EH (cell line): ENCODE measurements at regions not wholly inside any gene's neighbourhood (a gene's known extent, or its start where the extent isn't known, plus 50 kb on each side); places are given as distances from the start of the nearest gene placed in this dataset.
"Not testable (repeated sequence)": the region's sequence is repeated elsewhere in the genome, so short reads cannot be mapped to it uniquely, and the experiment has no call there.

Experiments
- DNase-seq: peaks from one replicate; pipeline ENCODE4 v3.0.0-alpha.2; 2015; ENCODE audit warnings: low read depth

DNA sequence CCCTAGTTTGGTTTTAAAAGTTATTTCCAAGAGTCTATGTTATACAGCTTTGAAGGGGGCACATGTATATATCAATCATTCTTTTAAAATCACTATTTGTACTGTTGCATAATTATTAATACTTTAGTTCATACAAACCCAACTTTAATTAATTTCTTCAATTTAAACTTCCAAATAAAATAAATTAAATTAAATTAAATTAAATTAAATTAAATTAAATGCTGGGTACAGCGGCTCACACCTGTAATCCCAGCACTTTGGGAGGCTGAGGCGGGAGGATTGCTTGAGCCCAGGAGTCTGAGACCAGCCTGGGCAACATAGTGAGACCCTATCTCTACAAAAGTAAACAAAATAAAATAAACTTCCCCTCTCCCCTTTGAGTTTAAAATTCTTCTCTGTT is 98.9 kb upstream of the MYO10 start:
- not testable (repeated sequence) for DNase-seq

DNA sequence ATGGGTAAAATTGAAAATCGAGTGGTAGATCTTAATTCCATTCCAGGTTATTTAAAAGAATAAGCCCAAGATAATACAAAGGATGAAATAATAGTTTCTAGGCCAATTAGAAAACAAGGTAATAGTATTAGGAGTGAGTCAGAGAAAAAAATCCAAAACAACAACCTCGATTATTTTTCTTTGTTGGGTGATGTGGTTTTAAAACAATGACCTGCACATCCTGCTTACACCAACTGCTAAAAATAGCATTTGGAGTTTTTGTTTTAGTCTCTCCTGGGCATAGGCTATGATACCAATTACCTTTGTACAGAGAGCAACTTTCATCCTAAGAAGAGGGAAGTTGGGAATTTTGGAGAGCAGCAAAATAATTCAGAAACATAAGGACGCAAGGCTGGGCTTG is 101.7 kb upstream of the MYO10 start:
- DNase-seq, result peak; percentile 56

DNA sequence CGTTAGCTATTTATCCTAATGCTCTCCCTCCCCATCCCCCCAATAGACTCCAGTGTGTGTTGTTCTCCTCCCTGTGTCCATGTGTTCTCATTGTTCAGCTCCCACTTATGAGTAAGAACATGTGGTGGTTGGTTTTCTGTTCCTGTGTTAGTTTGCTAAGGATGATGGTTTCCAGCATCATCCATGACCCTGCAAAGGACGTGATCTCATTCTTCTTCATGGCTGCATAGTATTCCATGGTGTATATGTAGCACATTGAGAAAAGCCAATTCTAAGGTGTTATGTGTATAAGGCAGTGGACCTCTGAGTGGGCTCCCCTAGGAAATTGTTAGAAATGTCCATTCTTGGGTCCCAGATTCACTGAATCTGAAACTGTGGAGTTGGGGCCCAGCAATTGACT is 103.1 kb upstream of the MYO10 start:
- DNase-seq, result no peak

DNA sequence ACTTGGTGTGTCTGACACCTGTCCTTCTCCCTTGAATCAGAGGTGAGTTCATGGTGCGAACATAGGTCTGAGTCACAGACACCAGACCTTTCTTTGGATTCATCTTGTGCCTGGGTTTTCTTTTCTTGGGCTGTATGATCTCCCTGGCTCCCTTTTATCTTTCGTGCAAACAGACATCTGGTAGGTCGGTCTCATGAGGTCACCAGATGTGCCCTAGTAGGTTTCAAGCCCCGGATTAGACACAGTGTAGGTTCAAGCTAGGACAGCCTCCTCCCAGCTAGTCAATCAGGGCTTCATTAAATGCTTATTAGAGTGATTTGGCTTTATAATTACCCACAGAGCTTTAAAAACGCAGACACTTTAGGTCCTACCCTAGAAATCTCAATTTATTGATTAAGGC is 106.0 kb upstream of the MYO10 start:
- DNase-seq, result no peak

DNA sequence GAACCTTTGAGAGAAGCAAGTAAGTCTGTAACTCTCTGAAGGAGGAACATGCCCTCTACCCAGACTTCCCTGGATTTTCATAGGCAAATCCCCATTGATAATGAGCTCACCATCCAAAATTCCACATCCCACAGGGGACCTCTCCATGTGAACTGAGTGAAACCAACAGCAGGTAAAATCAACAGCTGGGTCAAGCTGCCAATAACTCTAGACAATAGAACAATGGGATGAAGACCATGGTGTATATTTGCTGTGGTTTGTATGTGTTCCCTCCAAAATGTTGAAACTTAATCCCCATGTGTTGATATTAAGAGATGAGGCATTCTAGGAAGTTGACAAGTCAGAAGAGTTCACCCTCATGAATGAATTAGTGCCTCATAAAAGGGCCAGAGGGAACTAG is 110.2 kb upstream of the MYO10 start:
- DNase-seq, result peak; percentile 5

DNA sequence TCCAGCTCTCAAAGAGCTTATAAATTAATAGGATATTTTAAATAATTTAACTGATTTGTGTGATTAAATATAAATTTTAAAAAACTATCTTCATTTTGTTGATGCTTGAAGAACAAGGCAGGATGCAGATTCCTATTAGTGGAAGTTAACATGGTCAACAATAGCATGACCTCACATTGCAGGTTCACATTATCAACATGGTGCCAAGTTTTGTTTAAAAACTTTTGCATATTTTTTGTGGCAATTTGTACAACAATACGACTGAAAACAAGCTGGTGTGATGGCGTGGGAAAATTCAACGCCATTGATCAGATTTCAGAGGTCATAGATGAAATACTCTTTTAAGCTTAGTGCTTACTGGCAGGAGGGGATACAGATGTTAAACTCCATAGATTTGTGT is 114.1 kb upstream of the MYO10 start:
- no peak for DNase-seq

DNA sequence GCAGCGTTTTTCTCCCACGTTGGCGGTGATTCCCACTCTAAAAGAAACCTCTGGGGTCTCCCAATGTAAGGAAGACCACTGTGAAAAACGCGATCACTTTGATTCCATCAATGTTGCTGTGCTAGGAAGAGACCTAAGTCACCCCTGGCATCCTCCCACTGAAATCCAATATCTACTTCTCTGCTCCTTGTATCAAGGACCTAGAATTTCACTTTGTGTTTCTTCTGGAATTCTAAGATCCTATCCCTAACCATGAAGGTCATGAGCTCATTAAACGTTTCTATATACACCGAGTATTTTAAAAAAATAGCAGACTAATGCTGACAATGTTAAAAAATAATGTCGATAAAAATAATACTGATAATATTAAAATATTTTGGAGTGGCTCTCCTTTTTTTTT is 118.8 kb upstream of the MYO10 start:
- no peak for DNase-seq

DNA sequence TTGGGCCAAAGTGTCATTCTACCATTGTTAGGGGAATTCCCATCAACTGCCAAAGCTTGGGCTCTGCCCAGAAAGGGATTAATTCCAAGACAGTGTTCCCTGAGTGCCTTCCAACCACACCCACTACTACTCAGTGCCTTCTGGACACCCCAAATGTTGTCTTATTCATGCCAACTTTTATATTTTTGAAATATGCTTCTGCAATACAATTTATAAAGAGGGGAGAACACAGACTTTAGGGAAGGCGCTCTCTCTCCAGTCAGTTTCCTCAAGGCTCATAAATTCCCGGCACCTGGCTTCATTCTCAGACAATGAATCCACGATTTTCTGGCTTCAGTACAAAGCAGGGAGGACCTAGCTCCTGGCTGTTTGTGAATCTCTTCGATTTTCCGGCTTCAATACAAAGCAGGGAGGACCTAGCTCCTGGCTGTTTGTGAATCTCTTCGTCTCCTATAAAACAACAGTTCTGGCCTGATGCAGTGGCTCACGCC is 120.1 kb upstream of the MYO10 start:
- peak; percentile 25 for DNase-seq

DNA sequence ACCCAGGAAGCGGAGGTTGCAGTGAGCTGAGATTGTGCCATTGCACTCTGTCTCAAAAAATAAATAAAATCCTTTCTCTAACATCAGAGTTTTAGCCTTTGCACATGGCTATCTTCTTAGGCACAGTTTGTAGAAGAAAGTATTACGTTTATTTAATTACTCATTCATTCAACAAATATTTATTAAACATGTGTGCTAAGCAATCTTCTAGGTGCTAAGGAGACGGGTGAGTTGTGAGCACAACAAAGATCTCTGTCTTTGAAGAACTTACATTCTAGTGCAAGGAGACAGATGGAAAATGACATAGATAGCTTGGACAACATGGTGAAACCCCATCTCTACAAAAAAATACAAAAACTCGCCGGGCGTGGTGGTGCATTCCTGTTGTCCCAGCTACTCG is 122.3 kb upstream of the MYO10 start:
- peak; percentile 24 for DNase-seq

DNA sequence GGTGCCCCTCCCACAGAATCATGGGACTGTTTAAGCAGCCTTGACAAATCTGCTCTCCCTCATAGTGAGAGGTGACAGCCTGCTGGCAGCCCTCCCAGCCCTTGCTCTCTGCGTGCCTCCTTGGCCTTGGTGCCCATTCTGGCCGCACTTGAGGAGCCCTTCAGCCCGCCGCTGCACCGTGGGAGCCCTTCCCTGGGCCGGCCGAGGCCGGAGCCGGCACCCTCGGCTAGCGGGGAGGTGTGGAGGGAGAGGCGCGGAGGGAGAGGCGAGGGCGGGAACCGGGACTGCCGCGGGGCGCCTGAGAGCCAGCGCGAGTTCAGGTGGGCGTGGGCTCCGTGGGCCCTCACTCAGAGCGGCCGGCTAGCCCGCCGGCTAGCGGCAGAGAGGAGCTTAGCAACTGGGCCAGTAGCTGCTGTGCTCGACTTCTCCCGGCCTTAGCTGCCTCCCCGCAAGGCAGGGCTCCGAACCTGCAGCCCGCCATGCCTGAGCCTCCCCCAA is 125.9 kb upstream of the MYO10 start:
- no peak for DNase-seq

DNA sequence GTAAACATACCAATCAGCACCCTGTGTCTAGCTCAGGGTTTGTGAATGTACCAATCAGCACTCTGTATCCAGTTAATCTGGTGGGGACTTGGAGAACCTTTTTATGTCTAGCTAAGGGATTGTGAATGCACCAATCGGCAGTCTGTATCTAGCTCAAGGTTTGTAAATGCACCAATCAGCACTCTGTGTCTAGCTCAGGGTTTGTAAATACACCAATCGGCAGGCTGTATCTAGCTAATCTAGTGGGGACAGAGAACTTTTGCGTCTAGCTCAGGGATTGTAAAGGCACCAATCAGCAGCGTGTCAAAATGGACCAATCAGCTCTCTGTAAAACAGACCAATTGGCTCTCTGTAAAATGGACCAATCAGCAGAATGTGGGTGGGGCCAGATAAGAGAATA is 126.7 kb upstream of the MYO10 start:
- not testable (repeated sequence) for DNase-seq

DNA sequence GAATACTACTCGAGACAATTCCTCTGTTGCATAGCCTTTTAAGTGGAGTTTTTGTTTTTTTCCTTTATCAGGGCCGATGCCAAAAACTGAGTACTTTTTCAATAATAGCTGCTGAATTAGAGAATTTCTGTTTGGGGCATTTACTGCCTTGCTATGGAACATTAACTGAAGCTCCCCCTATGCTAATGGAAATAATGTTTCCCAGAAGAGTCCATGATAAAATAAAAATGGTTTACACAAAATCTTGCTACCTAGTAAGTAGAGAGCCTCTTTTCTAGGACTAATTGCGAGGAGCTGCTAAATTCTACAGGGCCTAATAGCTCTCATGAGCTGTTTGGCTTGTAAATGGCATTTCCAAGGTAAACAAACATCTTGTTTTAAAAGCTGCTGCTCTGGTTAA is 128.2 kb upstream of the MYO10 start:
- peak; percentile 22 for DNase-seq

DNA sequence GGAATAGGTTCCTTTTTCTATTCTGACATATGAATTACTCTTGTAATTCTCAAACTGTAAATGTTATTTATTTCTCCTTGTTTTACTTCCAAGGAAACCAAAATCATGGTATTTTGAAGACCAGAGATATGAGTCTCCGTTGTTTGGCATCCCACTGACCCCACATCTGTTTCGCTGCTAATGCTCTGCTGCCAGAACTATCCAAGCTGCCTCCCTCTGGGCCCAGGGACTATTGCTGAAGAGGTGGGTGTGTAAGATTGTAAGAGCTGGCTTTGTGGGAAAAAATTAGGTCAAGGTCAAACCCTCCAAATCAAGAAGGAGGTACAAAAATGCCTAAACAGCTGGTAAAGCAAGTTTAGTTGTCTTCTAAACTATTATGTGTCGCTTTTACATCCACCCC is 129.4 kb upstream of the MYO10 start:
- DNase-seq, result no peak

DNA sequence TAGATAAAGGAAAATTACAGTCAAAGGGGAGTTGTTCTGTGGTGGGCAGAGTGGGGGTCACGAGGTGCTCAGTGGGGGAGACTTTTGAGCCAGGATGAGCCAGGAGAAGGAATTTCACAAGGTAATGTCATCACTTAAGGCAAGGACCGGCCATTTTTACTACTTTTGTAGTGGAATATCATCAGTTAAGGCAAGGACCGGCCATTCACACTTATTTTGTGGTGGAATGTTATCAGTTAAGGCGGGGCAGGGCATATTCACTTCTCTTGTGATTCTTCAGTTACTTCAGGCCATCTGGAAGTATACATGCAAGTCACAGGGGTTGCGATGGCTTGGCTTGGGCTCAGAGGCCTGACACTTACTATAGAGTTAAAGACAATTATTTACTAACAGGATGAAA is 129.9 kb upstream of the MYO10 start:
- not testable (repeated sequence) for DNase-seq

DNA sequence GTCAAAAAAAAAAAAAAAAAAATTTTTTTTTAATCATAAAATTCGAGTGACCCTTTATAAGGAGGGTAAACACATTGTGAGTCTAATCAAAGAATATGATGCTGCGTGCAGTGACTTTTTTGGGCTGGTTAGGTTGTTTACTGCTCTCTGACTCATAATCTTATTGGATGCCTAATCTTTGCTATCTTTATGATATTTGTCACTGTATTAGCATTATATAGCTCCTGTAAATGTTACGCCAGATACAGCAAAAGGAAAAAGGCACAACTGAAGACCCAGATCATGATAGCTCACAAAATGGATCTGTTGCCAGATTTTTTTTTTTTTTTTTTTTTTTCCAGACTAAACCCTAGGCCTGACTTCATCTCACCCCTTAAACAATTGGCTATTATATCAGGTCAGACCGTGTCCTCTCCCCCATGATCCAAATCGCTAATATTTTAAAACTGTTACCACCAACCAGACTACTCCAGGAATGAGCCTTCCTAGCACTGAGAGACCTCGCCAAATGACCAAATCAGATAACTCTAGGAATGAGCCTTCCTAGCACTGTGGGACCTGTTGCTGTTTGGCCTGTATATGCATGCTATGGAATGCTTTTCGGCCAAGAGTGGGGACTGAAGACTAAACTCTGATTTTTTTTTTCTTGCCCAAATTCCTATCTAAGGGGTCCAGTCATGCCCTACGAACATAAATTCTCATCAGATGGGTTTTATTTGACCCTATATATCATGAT is 131.7 kb upstream of the MYO10 start:
- DNase-seq, result no peak

DNA sequence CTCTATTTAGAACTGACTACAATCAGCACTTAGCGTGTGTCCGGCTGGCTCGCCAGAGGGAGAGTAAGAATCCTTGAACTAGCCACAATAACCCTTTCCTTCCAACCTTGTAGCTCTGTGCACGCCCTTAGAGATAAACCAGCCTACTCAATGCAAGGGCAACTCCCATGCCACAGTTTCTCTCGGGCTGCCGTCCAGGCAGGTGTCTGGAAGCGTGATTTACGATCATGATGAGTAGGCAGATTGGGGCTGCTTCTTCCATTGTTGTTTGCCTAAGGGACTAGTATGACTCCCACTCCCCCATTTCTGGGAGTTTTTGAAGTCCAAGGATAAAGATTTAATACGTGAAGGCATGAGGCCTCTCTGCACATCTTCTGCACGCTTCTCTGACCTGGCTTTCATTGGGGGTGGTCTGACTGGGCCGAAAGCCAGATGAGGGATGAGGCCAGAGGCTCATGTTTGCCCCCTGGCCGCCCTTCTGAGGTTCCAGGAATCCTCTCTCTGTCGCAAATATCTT is 134.0 kb upstream of the MYO10 start:
- no peak for DNase-seq

DNA sequence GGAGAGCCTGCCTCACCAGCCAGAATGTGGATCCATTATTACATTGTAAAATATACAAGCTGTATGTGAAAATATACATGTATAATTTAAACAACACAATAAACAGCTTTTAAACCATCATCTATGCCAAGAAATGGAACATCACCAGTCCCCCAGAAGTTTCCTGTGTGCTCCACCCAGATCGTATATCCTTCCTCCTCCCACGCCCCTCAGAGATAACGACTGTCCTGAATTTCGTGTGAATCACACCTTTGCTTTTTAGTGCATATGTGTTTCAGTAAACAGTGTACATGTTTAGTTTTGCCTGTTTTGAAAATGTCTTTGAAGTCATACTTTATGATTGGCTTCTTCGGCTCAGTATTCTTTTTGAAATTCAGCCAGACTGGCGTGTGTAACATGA is 134.6 kb upstream of the MYO10 start:
- no peak for DNase-seq

DNA sequence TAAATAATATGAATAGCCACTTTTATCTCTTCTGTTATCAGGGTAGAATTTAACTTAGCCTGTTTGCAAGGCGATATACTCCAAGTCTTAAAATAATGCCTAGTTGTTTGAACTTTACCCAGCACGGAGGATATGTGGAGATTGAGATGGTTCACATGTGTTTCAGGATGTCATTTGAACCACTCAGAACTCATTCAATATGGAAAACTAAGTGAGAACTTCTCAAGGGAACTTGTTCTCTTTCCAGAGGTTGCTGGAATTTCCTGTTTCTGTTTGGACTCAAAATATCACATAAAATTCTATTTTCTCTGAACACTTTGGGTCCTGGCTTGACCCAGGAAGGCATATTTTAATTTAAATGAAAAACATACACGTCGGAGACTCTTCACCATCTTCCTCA is 139.1 kb upstream of the MYO10 start:
- peak; percentile 32 for DNase-seq

DNA sequence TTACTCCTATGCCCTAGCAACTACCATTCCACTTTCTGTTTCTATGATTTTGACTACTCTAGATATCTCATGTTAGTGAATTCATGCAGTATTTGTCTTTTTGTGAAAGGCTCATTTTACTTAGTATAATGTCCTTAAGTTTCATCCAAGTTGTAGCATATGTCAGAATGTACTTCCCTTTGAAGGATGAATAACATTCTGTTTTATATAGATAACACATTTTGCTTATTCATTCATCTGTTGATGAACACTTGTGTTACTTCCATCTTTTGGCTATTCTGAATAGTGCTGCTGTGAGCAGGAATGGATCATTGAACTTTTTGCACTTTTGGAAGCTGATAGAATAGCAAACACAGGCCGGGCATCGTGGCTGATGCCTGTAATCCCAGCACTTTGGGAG is 140.2 kb upstream of the MYO10 start:
- no peak for DNase-seq

DNA sequence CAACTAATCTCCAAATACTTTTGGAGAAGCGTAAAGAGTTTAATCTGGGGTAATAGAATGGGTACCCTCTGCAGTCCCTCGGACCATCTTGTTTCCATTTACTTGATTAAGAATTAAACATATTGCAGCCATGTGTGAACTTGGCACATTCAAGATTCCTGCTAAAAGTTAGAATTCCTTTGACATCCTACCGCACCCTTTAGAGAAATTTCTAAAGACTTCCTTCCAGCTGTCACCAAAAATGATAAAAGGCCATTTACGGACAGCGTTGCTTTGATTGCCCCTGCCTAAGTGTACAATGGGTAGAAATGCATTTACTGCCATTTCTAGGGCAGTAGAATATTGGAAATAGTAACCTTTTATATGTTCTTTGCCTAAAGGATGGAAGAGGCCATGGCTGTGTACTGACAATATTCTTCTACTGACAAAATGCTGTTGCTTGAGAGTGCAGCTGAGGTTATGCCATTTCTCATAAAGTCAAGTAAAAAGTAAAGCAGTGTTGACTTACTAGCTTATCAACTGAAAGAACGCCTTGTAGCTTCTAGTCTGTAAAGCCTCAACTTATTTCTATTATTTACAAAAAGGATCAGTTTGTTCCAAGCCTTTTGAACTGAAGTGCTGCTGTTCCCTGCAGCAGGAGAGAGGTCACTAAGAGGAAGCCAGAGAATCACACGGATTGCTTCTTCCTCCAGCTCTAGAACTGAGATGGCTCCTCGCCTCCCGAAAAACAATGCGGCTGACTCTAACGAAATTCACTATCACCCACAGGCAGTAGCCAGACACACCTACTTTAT is 139.8 kb upstream of the BASP1 start:
- DNase-seq, result no peak

DNA sequence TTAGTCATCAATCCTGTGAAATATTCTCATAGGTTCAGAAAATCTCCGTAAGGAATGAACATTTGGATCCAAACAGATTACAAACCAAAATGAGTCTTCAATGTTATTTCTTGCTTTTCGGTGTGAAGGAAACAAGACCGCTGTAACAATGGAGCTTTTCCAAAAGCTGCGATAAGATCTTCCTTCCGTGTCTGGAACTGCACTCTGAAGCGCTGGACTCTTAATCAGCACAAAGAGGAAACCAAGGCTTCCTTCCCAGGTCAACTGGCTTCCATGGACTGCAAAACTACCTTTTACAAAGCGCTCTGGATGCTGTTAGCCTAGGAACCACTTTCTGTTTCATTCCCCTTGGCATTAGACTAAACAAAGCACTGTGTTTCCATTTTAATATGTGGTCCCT is 137.9 kb upstream of the BASP1 start:
- DNase-seq, result no peak

DNA sequence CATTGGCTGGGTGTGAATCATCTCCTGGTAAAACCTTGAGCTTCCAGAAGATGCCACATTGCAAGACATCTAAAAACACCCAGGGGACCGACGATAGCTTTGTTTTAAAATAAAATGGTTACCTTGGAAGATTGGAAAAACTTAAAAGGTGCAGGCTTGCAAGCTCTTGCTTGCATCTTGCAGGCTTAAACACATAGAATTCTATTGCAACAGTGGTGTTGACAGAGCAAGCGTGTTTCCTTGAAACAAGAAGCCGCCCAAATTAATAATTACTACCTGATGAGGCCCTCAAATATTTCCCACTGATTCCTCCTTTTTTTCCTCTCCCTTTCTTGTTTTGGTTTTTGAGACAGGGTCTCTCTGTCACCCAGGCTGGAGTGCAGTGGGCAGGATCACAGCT is 137.1 kb upstream of the BASP1 start:
- peak; percentile 24 for DNase-seq

DNA sequence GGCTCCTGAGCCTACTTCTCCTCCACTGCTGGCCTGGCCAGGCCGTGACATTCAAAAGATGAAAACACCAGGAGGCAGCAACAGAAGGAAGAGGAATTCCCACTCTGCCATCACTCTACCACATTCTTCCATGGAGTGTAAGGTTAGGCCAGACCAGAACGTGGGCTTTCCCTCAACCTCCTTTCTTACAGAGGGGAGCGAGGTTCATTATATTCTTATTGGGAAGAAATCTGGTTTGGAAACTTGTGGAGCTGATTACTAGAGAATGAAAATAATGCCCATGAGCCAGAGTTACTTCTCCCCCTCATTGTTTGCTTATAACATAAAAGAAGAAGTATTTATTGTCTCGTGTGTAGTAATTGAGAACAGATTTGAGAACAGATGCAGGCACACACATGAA is 136.3 kb upstream of the BASP1 start:
- peak; percentile 73 for DNase-seq
